Endothelial cell of umbilical vein (primary cell): ENCODE measurements at regions not wholly inside any gene's neighbourhood (a gene's known extent, or its start where the extent isn't known, plus 50 kb on each side); places are given as distances from the start of the nearest gene placed in this dataset.
"Not testable (repeated sequence)": the region's sequence is repeated elsewhere in the genome, so short reads cannot be mapped to it uniquely, and the experiment has no call there.

Experiments
- BruUV-seq: library from RNA; stranded (reverse); fragments of 400-500 nt; replicated peaks from 2 replicates; lab custom pipeline; 2021; lab: Mats Ljungman, UMichigan
- CTCF ChIA-PET: fragments of 300-600, 350-600 bp; sonication (Branson Sonifier 250); formaldehyde crosslinking; loops from one replicate; lab custom pipeline; 2021; ENCODE audit warnings: antibody characterized with exemption, inconsistent platforms; lab: Charles Lee
- POLR2A ChIA-PET: fragments of 300-600, 350-600 bp; sonication (Branson Sonifier 250); formaldehyde crosslinking; loops from one replicate; lab custom pipeline; 2021; ENCODE audit warnings: antibody characterized with exemption, inconsistent platforms; lab: Charles Lee
- DNase-seq: peaks from one replicate; pipeline ENCODE4 v3.0.0-alpha.2; 2011; ENCODE audit warnings: low read depth, low spot score
- FAIRE-seq: peaks from 2 replicates; lab custom pipeline; 2011; peaks lifted over from hg19 to GRCh38; lab: Jason Lieb, UNC
- H2AFZ ChIP-seq: 2 replicates; pipeline ENCODE4 v1.6.0; 2012; ENCODE audit warnings: low read depth, low read length, control low read depth, inconsistent platforms
- H3K27ac ChIP-seq: 2 replicates; pipeline ENCODE4 v1.5.1; 2011; ENCODE audit warnings: low read depth, mild to moderate bottlenecking, control low read depth, low read length, moderate library complexity; ENCODE audit not compliant: insufficient read depth
- H3K27me3 ChIP-seq, 2 experiments: 2 replicates each; pipeline versions ENCODE4 v1.6.0 to v1.6.1; 2011; ENCODE audit warnings: low read length in 2 of 2, mixed read lengths in 1 of 2; ENCODE audit not compliant: control insufficient read depth in 2 of 2, insufficient read depth in 2 of 2
- H3K36me3 ChIP-seq, 2 experiments: 2 replicates in 1 of 2; 3 replicates in 1 of 2; pipeline ENCODE4 v1.5.1; 2011; ENCODE audit warnings: low read length in 2 of 2, mild to moderate bottlenecking in 1 of 2, moderate library complexity in 1 of 2; ENCODE audit not compliant: control insufficient read depth in 2 of 2, insufficient read depth in 2 of 2; ENCODE audit errors: extremely low read depth in 1 of 2
- H3K4me1 ChIP-seq: 3 replicates; pipeline ENCODE4 v1.5.1; 2011; ENCODE audit warnings: mild to moderate bottlenecking, low read length; ENCODE audit not compliant: control insufficient read depth, insufficient read depth; ENCODE audit errors: extremely low read depth
- H3K4me2 ChIP-seq: 2 replicates; pipeline ENCODE4 v1.6.1; 2011; ENCODE audit warnings: low read length, control low read depth, mixed read lengths; ENCODE audit not compliant: insufficient read depth
- H3K4me3 ChIP-seq, 3 experiments: fragments of 200-600 bp in 1 of 3; sonication (generic), shearing (Covaris generic) in 1 of 3; replicated peaks in 1 of 3; 2 replicates each; pipeline ENCODE4 v1.5.1; 2011 to 2016; ENCODE audit warnings: control low read depth in 3 of 3, low read length in 3 of 3, mild to moderate bottlenecking in 2 of 3, inconsistent platforms in 1 of 3, low read depth in 1 of 3, moderate library complexity in 1 of 3; ENCODE audit not compliant: insufficient read depth in 1 of 3
- H3K79me2 ChIP-seq: 2 replicates; pipeline ENCODE4 v1.6.0; 2012; ENCODE audit warnings: low read length, inconsistent platforms; ENCODE audit not compliant: control insufficient read depth, insufficient read depth
- H3K9ac ChIP-seq: replicated peaks from 2 replicates; pipeline ENCODE3; 2011; ENCODE audit warnings: low read length, control low read depth; ENCODE audit not compliant: insufficient read depth; ENCODE audit errors: extremely low read depth
- H3K9me1 ChIP-seq: replicated peaks from 3 replicates; pipeline ENCODE4 v1.6.0; 2011; ENCODE audit warnings: mild to moderate bottlenecking, low read length; ENCODE audit not compliant: control insufficient read depth, insufficient read depth; ENCODE audit errors: extremely low read depth
- H3K9me3 ChIP-seq: replicated peaks from 2 replicates; pipeline ENCODE4 v1.5.1; 2012; ENCODE audit warnings: low read length, inconsistent platforms; ENCODE audit not compliant: control insufficient read depth, insufficient read depth
- H4K20me1 ChIP-seq: replicated peaks from 2 replicates; pipeline ENCODE3; 2011; ENCODE audit warnings: mild to moderate bottlenecking, low read length; ENCODE audit not compliant: control insufficient read depth, insufficient read depth; ENCODE audit errors: extremely low read depth
- CTCF ChIP-seq, 2 donors: IDR thresholded peaks; 1 replicate in 1 of 2; 2 replicates in 1 of 2; pipeline ENCODE4 v1.5.1; 2011; ENCODE audit warnings: low read length in 2 of 2, mild to moderate bottlenecking in 2 of 2, moderate library complexity in 2 of 2, control low read depth in 1 of 2, inconsistent platforms in 1 of 2, low read depth in 1 of 2; ENCODE audit not compliant: insufficient read depth in 1 of 2; ENCODE audit errors: extremely low read depth in 1 of 2
- EZH2 ChIP-seq: IDR thresholded peaks from 2 replicates; pipeline ENCODE4 v1.6.1; 2012; ENCODE audit warnings: borderline replicate concordance, low read depth, mild to moderate bottlenecking, moderate library complexity, low read length, inconsistent platforms; ENCODE audit not compliant: severe bottlenecking
- FOS ChIP-seq: IDR thresholded peaks from 2 replicates; pipeline ENCODE4 v1.6.1; 2011; ENCODE audit warnings: mild to moderate bottlenecking, low read length, moderate library complexity, borderline replicate concordance; ENCODE audit not compliant: insufficient read depth
- GATA2 ChIP-seq: IDR thresholded peaks from 2 replicates; pipeline ENCODE4 v1.7.0; 2011; ENCODE audit warnings: low read depth, mild to moderate bottlenecking, moderate library complexity, mixed read lengths, low read length; ENCODE audit not compliant: insufficient read length, insufficient read depth
- JUN ChIP-seq: IDR thresholded peaks from 2 replicates; pipeline ENCODE4 v1.6.1; 2011; ENCODE audit warnings: borderline replicate concordance, low read depth; ENCODE audit not compliant: insufficient read length, insufficient read depth
- MAX ChIP-seq: IDR thresholded peaks from 2 replicates; pipeline ENCODE4 v1.6.1; 2011; ENCODE audit not compliant: insufficient read depth, insufficient read length
- MYC ChIP-seq: IDR thresholded peaks from one replicate; pipeline ENCODE4 v1.6.1; 2011; ENCODE audit warnings: mild to moderate bottlenecking, low read depth, low read length
- POLR2A ChIP-seq: IDR thresholded peaks from 2 replicates; pipeline ENCODE4 v1.6.1; 2012; ENCODE audit warnings: low read depth, mild to moderate bottlenecking, control low read depth, low read length
- POLR2AphosphoS5 ChIP-seq: IDR thresholded peaks from 2 replicates; pipeline ENCODE4 v1.6.1; 2012; ENCODE audit warnings: low read depth, mild to moderate bottlenecking, control low read depth, low read length, moderate library complexity; ENCODE audit not compliant: insufficient read depth
- dilution Hi-C: fragments of 300-500 bp; cut with MboI; formaldehyde crosslinking; loops from one replicate; pipeline ENCODE4 v1.15.0; 2019; ENCODE audit warnings: low sequenced_read_pairs; ENCODE audit not compliant: extremely low pct_ligation_motif_present
- intact Hi-C: fragments of 100-400 bp; cut with micrococcal nuclease; formaldehyde crosslinking; loops from one replicate; pipeline ENCODE4 v1.10.0; 2022

GRCh38 chr12:54716261-54716660, 68.1 kb upstream of the DCD start:
- no peak for DNase-seq
- H3K9ac ChIP-seq: no peak overlapping the region
- H2AFZ ChIP-seq: no peak overlapping the region
- BruUV-seq: no TSS peak
- dilution Hi-C loops: no loop called here
- H3K9me3 ChIP-seq: no peaks in the 10 kb centered on the region
- H4K20me1 ChIP-seq: no peaks in the 10 kb centered on the region
- no peaks in the 10 kb centered on the region for H3K79me2 ChIP-seq
- ChIA-PET CTCF (interaction anchor here (0.9 to 1.8 kb wide), 2 partner anchors 14 to 241 kb away, joined by 3 to 8 read pairs; no protein-coding TSS in a partner anchor), POLR2A (no interaction called here)
- no peak overlapping the region for H3K27ac ChIP-seq
- H3K4me1 ChIP-seq: no peaks in the 10 kb centered on the region
- no peak overlapping the region for H3K4me2 ChIP-seq
- intact Hi-C loops: no loop called here
- no peak overlapping the region for H3K4me3 ChIP-seq
- no peaks in the 10 kb centered on the region for H3K36me3 ChIP-seq
- H3K27me3 ChIP-seq: peaks cover 1 to 7% of the 10 kb centered on the region in 2 experiments
- TF ChIP-seq FOS: no peak
- TF ChIP-seq EZH2: no peak
- no peak for TF ChIP-seq CTCF (IDR thresholded peaks at IDR 0.05; ENCODE audit: extremely low read depth in 1 of 2, insufficient read depth in 1 of 2, low read depth in 1 of 2, low read length in 2 of 2)
- TF ChIP-seq POLR2A: no peak
- no peak for TF ChIP-seq POLR2AphosphoS5
- no peak for TF ChIP-seq JUN
- TF ChIP-seq MYC: no peak
- TF ChIP-seq GATA2: no peak
- TF ChIP-seq MAX: no peak
- H3K9me1 ChIP-seq: no peaks in the 10 kb centered on the region
- no peak for FAIRE-seq

GRCh38 chr12:54713876-54714275, 65.7 kb upstream of the DCD start:
- H3K27me3 ChIP-seq, H4K20me1 ChIP-seq, H3K9me1 ChIP-seq, H3K4me2 ChIP-seq, H3K9ac ChIP-seq, DNase-seq, BruUV-seq, H3K79me2 ChIP-seq, H3K27ac ChIP-seq, dilution Hi-C loops, H3K4me3 ChIP-seq, POLR2A ChIA-PET, FAIRE-seq, H2AFZ ChIP-seq, H3K4me1 ChIP-seq, H3K36me3 ChIP-seq, H3K9me3 ChIP-seq, intact Hi-C loops: not testable (repeated sequence)
- CTCF ChIA-PET: interaction anchor here (1.3 to 2.4 kb wide), 2 partner anchors 12 to 13 kb away, joined by 3 to 7 read pairs; no protein-coding TSS in a partner anchor
